H9 (cell line): ENCODE measurements at regions not wholly inside any gene's neighbourhood (a gene's known extent, or its start where the extent isn't known, plus 50 kb on each side); places are given as distances from the start of the nearest gene placed in this dataset.

Experiments used
- DNase-seq: peaks from one replicate; pipeline ENCODE4 v3.0.0-alpha.2; 2017
- H2AFZ ChIP-seq: one replicate; pipeline ENCODE4 v1.6.1; 2013; ENCODE audit warnings: mild to moderate bottlenecking, low read length, control low read depth, moderate library complexity
- H2AK5ac ChIP-seq: 2 replicates; pipeline ENCODE4 v1.6.1; 2013; ENCODE audit warnings: low read length, control low read depth, mixed read lengths; ENCODE audit not compliant: insufficient read length
- H2BK120ac ChIP-seq: one replicate; pipeline ENCODE4 v1.6.1; 2013; ENCODE audit warnings: low read depth, mild to moderate bottlenecking, low read length, control low read depth, inconsistent platforms; ENCODE audit not compliant: poor library complexity, severe bottlenecking
- H2BK12ac ChIP-seq: 2 replicates; pipeline ENCODE4 v1.6.1; 2013; ENCODE audit warnings: low read length, control low read depth, mixed read lengths, low read depth; ENCODE audit not compliant: insufficient read length
- H2BK15ac ChIP-seq: 2 replicates; pipeline ENCODE4 v1.6.1; 2013; ENCODE audit warnings: low read depth, low read length, control low read depth
- H2BK20ac ChIP-seq: one replicate; pipeline ENCODE4 v1.6.1; 2013; ENCODE audit warnings: low read depth, mild to moderate bottlenecking, low read length, control low read depth, inconsistent platforms; ENCODE audit not compliant: poor library complexity, severe bottlenecking
- H2BK5ac ChIP-seq: 2 replicates; pipeline ENCODE4 v1.6.1; 2013; ENCODE audit warnings: low read length, control low read depth, mixed read lengths; ENCODE audit not compliant: insufficient read length
- H3K14ac ChIP-seq: 2 replicates; pipeline ENCODE4 v1.6.1; 2013; ENCODE audit warnings: low read length, control low read depth; ENCODE audit not compliant: insufficient read depth
- H3K18ac ChIP-seq: 2 replicates; pipeline ENCODE4 v1.6.1; 2013; ENCODE audit warnings: low read depth, mild to moderate bottlenecking, mixed read lengths, low read length, control low read depth; ENCODE audit not compliant: insufficient read length
- H3K23ac ChIP-seq: 2 replicates; pipeline ENCODE4 v1.6.1; 2013; ENCODE audit warnings: low read length, control low read depth, mixed read lengths, low read depth; ENCODE audit not compliant: insufficient read length
- H3K23me2 ChIP-seq: 2 replicates; pipeline ENCODE4 v1.6.1; 2013; ENCODE audit warnings: low read depth, mild to moderate bottlenecking, mixed read lengths, low read length, control low read depth; ENCODE audit not compliant: insufficient read length, poor library complexity, severe bottlenecking
- H3K27ac ChIP-seq: 2 replicates; pipeline ENCODE4 v1.5.1; 2013; ENCODE audit warnings: low read length, control low read depth, mixed read lengths, low read depth; ENCODE audit not compliant: insufficient read length
- H3K27me3 ChIP-seq: 2 replicates; pipeline ENCODE4 v1.6.1; 2013; ENCODE audit warnings: low read length, control low read depth, inconsistent platforms; ENCODE audit not compliant: insufficient read depth
- H3K4ac ChIP-seq: 2 replicates; pipeline ENCODE4 v1.6.1; 2013; ENCODE audit warnings: low read depth, mild to moderate bottlenecking, control low read depth, inconsistent platforms, low read length, moderate library complexity
- H3K4me1 ChIP-seq: 2 replicates; pipeline ENCODE4 v1.6.1; 2013; ENCODE audit warnings: low read length, control low read depth, inconsistent platforms; ENCODE audit not compliant: insufficient read depth
- H3K4me2 ChIP-seq: 2 replicates; pipeline ENCODE4 v1.6.1; 2013; ENCODE audit warnings: low read length, control low read depth, mixed read lengths; ENCODE audit not compliant: insufficient read length, insufficient read depth
- H3K56ac ChIP-seq: 2 replicates; pipeline ENCODE4 v1.6.1; 2013; ENCODE audit warnings: low read depth, mild to moderate bottlenecking, mixed read lengths, low read length, control low read depth; ENCODE audit not compliant: insufficient read length
- H3K79me1 ChIP-seq: 2 replicates; pipeline ENCODE4 v1.6.1; 2013; ENCODE audit warnings: low read depth, mild to moderate bottlenecking, moderate library complexity, low read length, control low read depth, inconsistent platforms; ENCODE audit not compliant: insufficient read depth, poor library complexity, severe bottlenecking
- H3K79me2 ChIP-seq: 2 replicates; pipeline ENCODE4 v1.6.1; 2013; ENCODE audit warnings: low read length, control low read depth, inconsistent platforms; ENCODE audit not compliant: insufficient read depth
- H3K9ac ChIP-seq: 2 replicates; pipeline ENCODE4 v1.6.1; 2013; ENCODE audit warnings: low read length, control low read depth, mixed read lengths; ENCODE audit not compliant: insufficient read length; ENCODE audit errors: extremely low read depth
- H3K9me3 ChIP-seq: one replicate; pipeline ENCODE4 v1.6.1; 2013; ENCODE audit warnings: low read depth, low read length, inconsistent platforms; ENCODE audit not compliant: control insufficient read depth
- H3T11ph ChIP-seq: one replicate; pipeline ENCODE4 v1.6.1; 2013; ENCODE audit warnings: mild to moderate bottlenecking, low read length, control low read depth, inconsistent platforms
- H4K20me1 ChIP-seq: one replicate; pipeline ENCODE4 v1.6.1; 2013; ENCODE audit not compliant: control insufficient read depth, insufficient read length, insufficient read depth
- H4K5ac ChIP-seq: 2 replicates; pipeline ENCODE4 v1.6.1; 2013; ENCODE audit warnings: low read depth, mild to moderate bottlenecking, mixed read lengths, low read length, control low read depth; ENCODE audit not compliant: insufficient read length
- H4K8ac ChIP-seq: replicated peaks from 2 replicates; pipeline ENCODE4 v1.6.1; 2013; ENCODE audit warnings: low read length, control low read depth, mixed read lengths, low read depth; ENCODE audit not compliant: insufficient read length
- H4K91ac ChIP-seq: 2 replicates; pipeline ENCODE4 v1.6.1; 2013; ENCODE audit warnings: low read depth, mild to moderate bottlenecking, moderate library complexity, mixed read lengths, low read length, control low read depth; ENCODE audit not compliant: insufficient read length
- H3K27ac Mint-ChIP-seq, 3 experiments: 2 replicates in 2 of 3; 3 replicates in 1 of 3; pipeline ENCODE4 v1.8.0; 2020 to 2021; ENCODE audit warnings: mixed read lengths in 3 of 3, mild to moderate bottlenecking in 1 of 3, moderate library complexity in 1 of 3
- H3K27me3 Mint-ChIP-seq: 2 replicates; pipeline ENCODE4 v1.8.0; 2021; ENCODE audit warnings: low read depth, mild to moderate bottlenecking, moderate library complexity, mixed read lengths
- H3K36me3 Mint-ChIP-seq, 3 experiments: 2 replicates in 2 of 3; 3 replicates in 1 of 3; pipeline ENCODE4 v1.8.0; 2020 to 2021; ENCODE audit warnings: low read depth in 3 of 3, mixed read lengths in 3 of 3; ENCODE audit not compliant: insufficient read depth in 1 of 3
- H3K4me1 Mint-ChIP-seq, 2 experiments: 2 replicates each; pipeline ENCODE4 v1.8.0; 2020; ENCODE audit warnings: mixed read lengths in 2 of 2
- H3K4me3 Mint-ChIP-seq, 2 experiments: 2 replicates in 1 of 2; 3 replicates in 1 of 2; pipeline ENCODE4 v1.8.0; 2020 to 2021; ENCODE audit warnings: mild to moderate bottlenecking in 2 of 2, mixed read lengths in 2 of 2, moderate library complexity in 1 of 2
- H3K9me3 Mint-ChIP-seq, 2 experiments: 2 replicates in 1 of 2; 3 replicates in 1 of 2; pipeline ENCODE4 v1.8.0; 2020; ENCODE audit warnings: mild to moderate bottlenecking in 2 of 2, mixed read lengths in 2 of 2, moderate library complexity in 1 of 2
- CTCF ChIP-seq: fragments of 200-600 bp; sonication (generic); conservative IDR thresholded peaks from 3 replicates; pipeline ENCODE4 v1.8.0; 2021; ENCODE audit warnings: antibody characterized with exemption, mild to moderate bottlenecking
- WGBS: extraction: QIAGEN DNeasy Blood & Tissue Kit; methylation state at CpG from one replicate; pipeline ENCODE4 v1.1.7; 2013; ENCODE audit warnings: missing lambda C conversion rate, low lambda C conversion rate, mixed read lengths; ENCODE audit not compliant: insufficient read length; ENCODE audit errors: extremely low coverage; 5-methylcytosine and 5-hydroxymethylcytosine counted together

GRCh38 chr11:19332476-19332875, 91.7 kb upstream of the E2F8 start:
- Histone ChIP-seq H4K20me1 (no peaks in the 10 kb centered on the region), H4K8ac (no peak overlapping the region), H3T11ph (no peak overlapping the region), H3K9ac (no peak overlapping the region), H3K4ac (no peak overlapping the region), H2BK15ac (no peak overlapping the region), H2BK20ac (no peak overlapping the region), H3K14ac (no peak overlapping the region), H3K27ac (no peak overlapping the region), H4K91ac (no peak overlapping the region), H3K79me1 (no peaks in the 10 kb centered on the region), H3K4me2 (no peak overlapping the region), H3K9me3 (no peaks in the 10 kb centered on the region), H2AK5ac (no peak overlapping the region), H4K5ac (no peak overlapping the region), H3K79me2 (no peaks in the 10 kb centered on the region), H2BK12ac (no peak overlapping the region), H3K23me2 (no peaks in the 10 kb centered on the region), H3K56ac (no peak overlapping the region), H3K23ac (no peak overlapping the region), H3K4me1 (no peaks in the 10 kb centered on the region), H2AFZ (no peak overlapping the region), H2BK120ac (no peak overlapping the region), H3K27me3 (no peaks in the 10 kb centered on the region), H3K18ac (no peak overlapping the region), H2BK5ac (no peak overlapping the region)
- TF ChIP-seq CTCF = no peak
- Mint-ChIP-seq H3K27me3 (peaks cover 13% of the 10 kb centered on the region), H3K36me3 (no peaks in the 10 kb centered on the region), H3K4me1 (peaks cover 0 to 5% of the 10 kb centered on the region in 2 experiments; a peak in 1 of 4 replicates), H3K9me3 (no peaks in the 10 kb centered on the region), H3K27ac (no peak overlapping the region), H3K4me3 (no peak overlapping the region)
- WGBS = no CpG with 5 or more reads among the region's 2 CpGs
- DNase-seq = no peak
